Panc1 (cell line): ENCODE measurements at regions not wholly inside any gene's neighbourhood (a gene's known extent, or its start where the extent isn't known, plus 50 kb on each side); places are given as distances from the start of the nearest gene placed in this dataset.

Experiments used
- POLR2AphosphoS5 ChIP-seq: IDR thresholded peaks from 2 replicates; pipeline ENCODE4 v1.6.1; 2012; ENCODE audit warnings: mild to moderate bottlenecking, low read depth, low read length, moderate library complexity
- TF ChIP-seq, protein P1 (sequence below): fragments of 450-650 bp; IDR thresholded peaks from 2 replicates; pipeline ENCODE4 v1.5.1; 2017; ENCODE audit warnings: mild to moderate bottlenecking

DNA sequence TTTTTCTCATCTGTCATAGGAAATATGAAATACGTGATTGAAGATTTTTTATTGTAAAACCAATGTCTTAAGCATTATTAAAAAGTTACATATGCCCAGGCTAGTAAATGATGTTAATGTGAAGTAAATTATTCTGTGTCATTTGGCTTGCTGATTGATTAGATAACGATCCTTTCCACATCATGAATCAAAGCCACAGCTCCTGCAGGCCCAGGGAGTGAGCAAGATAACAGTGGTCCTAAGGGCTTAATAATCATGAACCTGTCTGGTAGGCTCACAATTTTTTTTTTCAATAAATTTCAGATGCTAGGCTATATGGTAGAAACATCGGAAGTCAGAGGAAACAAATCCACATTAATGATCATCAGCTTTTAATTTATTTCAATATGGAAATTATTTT is 269.0 kb upstream of the SLC10A2 start:
- TF ChIP-seq POLR2AphosphoS5, result no peak
- TF ChIP-seq, protein P1, sequence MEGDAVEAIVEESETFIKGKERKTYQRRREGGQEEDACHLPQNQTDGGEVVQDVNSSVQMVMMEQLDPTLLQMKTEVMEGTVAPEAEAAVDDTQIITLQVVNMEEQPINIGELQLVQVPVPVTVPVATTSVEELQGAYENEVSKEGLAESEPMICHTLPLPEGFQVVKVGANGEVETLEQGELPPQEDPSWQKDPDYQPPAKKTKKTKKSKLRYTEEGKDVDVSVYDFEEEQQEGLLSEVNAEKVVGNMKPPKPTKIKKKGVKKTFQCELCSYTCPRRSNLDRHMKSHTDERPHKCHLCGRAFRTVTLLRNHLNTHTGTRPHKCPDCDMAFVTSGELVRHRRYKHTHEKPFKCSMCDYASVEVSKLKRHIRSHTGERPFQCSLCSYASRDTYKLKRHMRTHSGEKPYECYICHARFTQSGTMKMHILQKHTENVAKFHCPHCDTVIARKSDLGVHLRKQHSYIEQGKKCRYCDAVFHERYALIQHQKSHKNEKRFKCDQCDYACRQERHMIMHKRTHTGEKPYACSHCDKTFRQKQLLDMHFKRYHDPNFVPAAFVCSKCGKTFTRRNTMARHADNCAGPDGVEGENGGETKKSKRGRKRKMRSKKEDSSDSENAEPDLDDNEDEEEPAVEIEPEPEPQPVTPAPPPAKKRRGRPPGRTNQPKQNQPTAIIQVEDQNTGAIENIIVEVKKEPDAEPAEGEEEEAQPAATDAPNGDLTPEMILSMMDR, result no peak
